H9 (cell line): ENCODE measurements at regions not wholly inside any gene's neighbourhood (a gene's known extent, or its start where the extent isn't known, plus 50 kb on each side); places are given as distances from the start of the nearest gene placed in this dataset.

ENCODE experiments used
- DNase-seq: peaks from one replicate; pipeline ENCODE4 v3.0.0-alpha.2; 2017
- H2AFZ ChIP-seq: one replicate; pipeline ENCODE4 v1.6.1; 2013; ENCODE audit warnings: mild to moderate bottlenecking, low read length, control low read depth, moderate library complexity
- H2AK5ac ChIP-seq: 2 replicates; pipeline ENCODE4 v1.6.1; 2013; ENCODE audit warnings: low read length, control low read depth, mixed read lengths; ENCODE audit not compliant: insufficient read length
- H2BK120ac ChIP-seq: one replicate; pipeline ENCODE4 v1.6.1; 2013; ENCODE audit warnings: low read depth, mild to moderate bottlenecking, low read length, control low read depth, inconsistent platforms; ENCODE audit not compliant: poor library complexity, severe bottlenecking
- H2BK12ac ChIP-seq: 2 replicates; pipeline ENCODE4 v1.6.1; 2013; ENCODE audit warnings: low read length, control low read depth, mixed read lengths, low read depth; ENCODE audit not compliant: insufficient read length
- H2BK15ac ChIP-seq: 2 replicates; pipeline ENCODE4 v1.6.1; 2013; ENCODE audit warnings: low read depth, low read length, control low read depth
- H2BK20ac ChIP-seq: one replicate; pipeline ENCODE4 v1.6.1; 2013; ENCODE audit warnings: low read depth, mild to moderate bottlenecking, low read length, control low read depth, inconsistent platforms; ENCODE audit not compliant: poor library complexity, severe bottlenecking
- H2BK5ac ChIP-seq: 2 replicates; pipeline ENCODE4 v1.6.1; 2013; ENCODE audit warnings: low read length, control low read depth, mixed read lengths; ENCODE audit not compliant: insufficient read length
- H3K14ac ChIP-seq: 2 replicates; pipeline ENCODE4 v1.6.1; 2013; ENCODE audit warnings: low read length, control low read depth; ENCODE audit not compliant: insufficient read depth
- H3K18ac ChIP-seq: 2 replicates; pipeline ENCODE4 v1.6.1; 2013; ENCODE audit warnings: low read depth, mild to moderate bottlenecking, mixed read lengths, low read length, control low read depth; ENCODE audit not compliant: insufficient read length
- H3K23ac ChIP-seq: 2 replicates; pipeline ENCODE4 v1.6.1; 2013; ENCODE audit warnings: low read length, control low read depth, mixed read lengths, low read depth; ENCODE audit not compliant: insufficient read length
- H3K23me2 ChIP-seq: 2 replicates; pipeline ENCODE4 v1.6.1; 2013; ENCODE audit warnings: low read depth, mild to moderate bottlenecking, mixed read lengths, low read length, control low read depth; ENCODE audit not compliant: insufficient read length, poor library complexity, severe bottlenecking
- H3K27ac ChIP-seq: 2 replicates; pipeline ENCODE4 v1.5.1; 2013; ENCODE audit warnings: low read length, control low read depth, mixed read lengths, low read depth; ENCODE audit not compliant: insufficient read length
- H3K27me3 ChIP-seq: 2 replicates; pipeline ENCODE4 v1.6.1; 2013; ENCODE audit warnings: low read length, control low read depth, inconsistent platforms; ENCODE audit not compliant: insufficient read depth
- H3K4ac ChIP-seq: 2 replicates; pipeline ENCODE4 v1.6.1; 2013; ENCODE audit warnings: low read depth, mild to moderate bottlenecking, control low read depth, inconsistent platforms, low read length, moderate library complexity
- H3K4me1 ChIP-seq: 2 replicates; pipeline ENCODE4 v1.6.1; 2013; ENCODE audit warnings: low read length, control low read depth, inconsistent platforms; ENCODE audit not compliant: insufficient read depth
- H3K4me2 ChIP-seq: 2 replicates; pipeline ENCODE4 v1.6.1; 2013; ENCODE audit warnings: low read length, control low read depth, mixed read lengths; ENCODE audit not compliant: insufficient read length, insufficient read depth
- H3K56ac ChIP-seq: 2 replicates; pipeline ENCODE4 v1.6.1; 2013; ENCODE audit warnings: low read depth, mild to moderate bottlenecking, mixed read lengths, low read length, control low read depth; ENCODE audit not compliant: insufficient read length
- H3K79me1 ChIP-seq: 2 replicates; pipeline ENCODE4 v1.6.1; 2013; ENCODE audit warnings: low read depth, mild to moderate bottlenecking, moderate library complexity, low read length, control low read depth, inconsistent platforms; ENCODE audit not compliant: insufficient read depth, poor library complexity, severe bottlenecking
- H3K79me2 ChIP-seq: 2 replicates; pipeline ENCODE4 v1.6.1; 2013; ENCODE audit warnings: low read length, control low read depth, inconsistent platforms; ENCODE audit not compliant: insufficient read depth
- H3K9ac ChIP-seq: 2 replicates; pipeline ENCODE4 v1.6.1; 2013; ENCODE audit warnings: low read length, control low read depth, mixed read lengths; ENCODE audit not compliant: insufficient read length; ENCODE audit errors: extremely low read depth
- H3K9me3 ChIP-seq: one replicate; pipeline ENCODE4 v1.6.1; 2013; ENCODE audit warnings: low read depth, low read length, inconsistent platforms; ENCODE audit not compliant: control insufficient read depth
- H3T11ph ChIP-seq: one replicate; pipeline ENCODE4 v1.6.1; 2013; ENCODE audit warnings: mild to moderate bottlenecking, low read length, control low read depth, inconsistent platforms
- H4K20me1 ChIP-seq: one replicate; pipeline ENCODE4 v1.6.1; 2013; ENCODE audit not compliant: control insufficient read depth, insufficient read length, insufficient read depth
- H4K5ac ChIP-seq: 2 replicates; pipeline ENCODE4 v1.6.1; 2013; ENCODE audit warnings: low read depth, mild to moderate bottlenecking, mixed read lengths, low read length, control low read depth; ENCODE audit not compliant: insufficient read length
- H4K8ac ChIP-seq: replicated peaks from 2 replicates; pipeline ENCODE4 v1.6.1; 2013; ENCODE audit warnings: low read length, control low read depth, mixed read lengths, low read depth; ENCODE audit not compliant: insufficient read length
- H4K91ac ChIP-seq: 2 replicates; pipeline ENCODE4 v1.6.1; 2013; ENCODE audit warnings: low read depth, mild to moderate bottlenecking, moderate library complexity, mixed read lengths, low read length, control low read depth; ENCODE audit not compliant: insufficient read length
- H3K27ac Mint-ChIP-seq, 3 experiments: 2 replicates in 2 of 3; 3 replicates in 1 of 3; pipeline ENCODE4 v1.8.0; 2020 to 2021; ENCODE audit warnings: mixed read lengths in 3 of 3, mild to moderate bottlenecking in 1 of 3, moderate library complexity in 1 of 3
- H3K27me3 Mint-ChIP-seq: 2 replicates; pipeline ENCODE4 v1.8.0; 2021; ENCODE audit warnings: low read depth, mild to moderate bottlenecking, moderate library complexity, mixed read lengths
- H3K36me3 Mint-ChIP-seq, 3 experiments: 2 replicates in 2 of 3; 3 replicates in 1 of 3; pipeline ENCODE4 v1.8.0; 2020 to 2021; ENCODE audit warnings: low read depth in 3 of 3, mixed read lengths in 3 of 3; ENCODE audit not compliant: insufficient read depth in 1 of 3
- H3K4me1 Mint-ChIP-seq, 2 experiments: 2 replicates each; pipeline ENCODE4 v1.8.0; 2020; ENCODE audit warnings: mixed read lengths in 2 of 2
- H3K4me3 Mint-ChIP-seq, 2 experiments: 2 replicates in 1 of 2; 3 replicates in 1 of 2; pipeline ENCODE4 v1.8.0; 2020 to 2021; ENCODE audit warnings: mild to moderate bottlenecking in 2 of 2, mixed read lengths in 2 of 2, moderate library complexity in 1 of 2
- H3K9me3 Mint-ChIP-seq, 2 experiments: 2 replicates in 1 of 2; 3 replicates in 1 of 2; pipeline ENCODE4 v1.8.0; 2020; ENCODE audit warnings: mild to moderate bottlenecking in 2 of 2, mixed read lengths in 2 of 2, moderate library complexity in 1 of 2
- CTCF ChIP-seq: fragments of 200-600 bp; sonication (generic); conservative IDR thresholded peaks from 3 replicates; pipeline ENCODE4 v1.8.0; 2021; ENCODE audit warnings: antibody characterized with exemption, mild to moderate bottlenecking
- WGBS: extraction: QIAGEN DNeasy Blood & Tissue Kit; methylation state at CpG from one replicate; pipeline ENCODE4 v1.1.7; 2013; ENCODE audit warnings: missing lambda C conversion rate, low lambda C conversion rate, mixed read lengths; ENCODE audit not compliant: insufficient read length; ENCODE audit errors: extremely low coverage; 5-methylcytosine and 5-hydroxymethylcytosine counted together

GRCh38 chr3:69566275-69566674 lies 173.0 kb upstream of the MITF start:
- no peaks in the 10 kb centered on the region for H3K27me3 Mint-ChIP-seq
- Histone ChIP-seq H3K23ac (no peak overlapping the region), H3K56ac (no peak overlapping the region), H3K23me2 (no peaks in the 10 kb centered on the region), H3K14ac (no peak overlapping the region), H3K4ac (no peak overlapping the region), H2BK5ac (no peak overlapping the region), H2BK12ac (no peak overlapping the region), H3K4me1 (no peaks in the 10 kb centered on the region), H4K8ac (no peak overlapping the region), H2BK120ac (no peak overlapping the region), H3K4me2 (no peak overlapping the region), H4K5ac (no peak overlapping the region), H3K27me3 (no peaks in the 10 kb centered on the region), H2AFZ (no peak overlapping the region), H2BK15ac (no peak overlapping the region), H3K9me3 (no peaks in the 10 kb centered on the region), H3K9ac (no peak overlapping the region), H3K18ac (no peak overlapping the region), H2AK5ac (no peak overlapping the region), H3K79me2 (no peaks in the 10 kb centered on the region), H2BK20ac (no peak overlapping the region), H4K91ac (no peak overlapping the region), H4K20me1 (no peaks in the 10 kb centered on the region), H3K79me1 (no peaks in the 10 kb centered on the region), H3T11ph (no peak overlapping the region), H3K27ac (no peak overlapping the region)
- H3K4me3 Mint-ChIP-seq: no peak overlapping the region
- no peak for TF ChIP-seq CTCF
- H3K9me3 Mint-ChIP-seq: no peaks in the 10 kb centered on the region; a peak in 1 of 5 replicates
- no peak overlapping the region; a peak in 1 of 7 replicates for H3K27ac Mint-ChIP-seq
- WGBS: no CpG with 5 or more reads among the region's 4 CpGs
- DNase-seq: no peak
- H3K4me1 Mint-ChIP-seq: peaks cover 0 to 7% of the 10 kb centered on the region in 2 experiments; a peak in 2 of 4 replicates
- H3K36me3 Mint-ChIP-seq: no peaks in the 10 kb centered on the region
